ENCODE measurements at regions not wholly inside any gene's neighbourhood (a gene's known extent, or its start where the extent isn't known, plus 50 kb on each side); places are given as distances from the start of the nearest gene placed in this dataset.

DNA sequence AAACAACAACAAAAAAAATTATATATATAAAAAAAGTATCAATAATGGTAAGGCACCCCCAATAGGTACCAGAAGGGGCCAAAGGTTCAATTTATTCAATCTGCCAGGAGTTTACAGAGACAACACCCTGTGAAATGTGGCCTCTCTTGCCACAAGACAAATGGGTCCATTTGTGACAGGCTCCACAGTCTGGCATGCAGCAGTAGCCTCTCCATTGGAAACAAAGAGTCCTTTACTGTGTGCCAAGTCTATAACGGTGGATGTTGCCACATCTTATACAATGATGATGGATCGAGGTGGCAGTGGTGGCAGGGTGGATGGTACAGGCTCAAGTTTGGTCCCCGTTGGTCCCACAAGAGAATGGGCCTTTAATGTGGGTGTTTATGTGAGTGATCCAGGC is 70.1 kb upstream of the SH3RF1 start:
- CTCF ChIA-PET = no interaction called here
- Histone ChIP-seq H3K36me3 (ENCODE audit: low read depth) (no peaks in the 10 kb centered on the region), H4K20me1 (ENCODE audit: insufficient read depth) (no peaks in the 10 kb centered on the region), H3K4me1 (replicated peaks; ENCODE audit: insufficient read depth) (peaks cover 21% of the 10 kb centered on the region), H3K4me2 (no peak overlapping the region), H3K9me2 (ENCODE audit: insufficient read depth) (no peaks in the 10 kb centered on the region), H3K27me3 (ENCODE audit: insufficient read depth, low read depth) (no peaks in the 10 kb centered on the region), H3K79me2 (ENCODE audit: low read depth) (no peaks in the 10 kb centered on the region), H3K9me3 (ENCODE audit: insufficient read depth, low read depth) (no peaks in the 10 kb centered on the region), H3F3A (ENCODE audit: insufficient read depth, low read depth) (peaks cover 9% of the 10 kb centered on the region; the same call in 1 of the 2 replicates), H2AFZ (no peak overlapping the region), H3K27ac (no peak overlapping the region), H3K4me3 (no peak overlapping the region)
- no peak for DNase-seq
- no TSS peak for BruUV-seq (replicated peaks)
- POLR2A ChIA-PET (ENCODE audit: unreplicated experiment) = no interaction called here
- TF ChIP-seq, protein P1, sequence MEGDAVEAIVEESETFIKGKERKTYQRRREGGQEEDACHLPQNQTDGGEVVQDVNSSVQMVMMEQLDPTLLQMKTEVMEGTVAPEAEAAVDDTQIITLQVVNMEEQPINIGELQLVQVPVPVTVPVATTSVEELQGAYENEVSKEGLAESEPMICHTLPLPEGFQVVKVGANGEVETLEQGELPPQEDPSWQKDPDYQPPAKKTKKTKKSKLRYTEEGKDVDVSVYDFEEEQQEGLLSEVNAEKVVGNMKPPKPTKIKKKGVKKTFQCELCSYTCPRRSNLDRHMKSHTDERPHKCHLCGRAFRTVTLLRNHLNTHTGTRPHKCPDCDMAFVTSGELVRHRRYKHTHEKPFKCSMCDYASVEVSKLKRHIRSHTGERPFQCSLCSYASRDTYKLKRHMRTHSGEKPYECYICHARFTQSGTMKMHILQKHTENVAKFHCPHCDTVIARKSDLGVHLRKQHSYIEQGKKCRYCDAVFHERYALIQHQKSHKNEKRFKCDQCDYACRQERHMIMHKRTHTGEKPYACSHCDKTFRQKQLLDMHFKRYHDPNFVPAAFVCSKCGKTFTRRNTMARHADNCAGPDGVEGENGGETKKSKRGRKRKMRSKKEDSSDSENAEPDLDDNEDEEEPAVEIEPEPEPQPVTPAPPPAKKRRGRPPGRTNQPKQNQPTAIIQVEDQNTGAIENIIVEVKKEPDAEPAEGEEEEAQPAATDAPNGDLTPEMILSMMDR (conservative IDR thresholded peaks at IDR 0.05) = no peak
- TF ChIP-seq EZH2 (IDR thresholded peaks at IDR 0.05; ENCODE audit: low read depth) = no peak
- intact Hi-C loops (cut with micrococcal nuclease; ENCODE audit: unreplicated experiment) = no loop called here

DNA sequence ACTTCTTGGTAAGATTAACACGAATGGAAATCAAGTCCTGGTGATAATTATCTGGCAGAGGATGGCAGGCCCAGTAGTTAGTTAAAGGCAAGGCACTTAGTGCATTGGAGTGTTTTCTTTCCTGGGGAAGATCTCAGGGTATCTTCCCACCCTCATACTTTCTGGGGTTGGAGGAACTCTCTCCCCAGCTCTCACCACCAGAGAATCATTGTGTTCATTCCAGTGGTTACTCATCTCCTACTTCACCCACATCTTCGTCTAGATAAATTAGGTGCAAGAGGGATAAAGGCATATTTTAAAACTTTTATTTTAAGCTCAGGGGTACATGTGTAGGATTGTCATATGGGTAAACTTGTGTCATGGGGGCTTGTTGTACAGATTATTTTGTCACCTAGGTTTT is 67.5 kb upstream of the SH3RF1 start:
- ChIA-PET POLR2A (ENCODE audit: unreplicated experiment) (no interaction called here), CTCF (no interaction called here)
- H3K9me3 ChIP-seq (ENCODE audit: insufficient read depth, low read depth) = no peaks in the 10 kb centered on the region
- H3K36me3 ChIP-seq (ENCODE audit: low read depth) = no peaks in the 10 kb centered on the region
- H3K4me3 ChIP-seq = no peak overlapping the region
- no peaks in the 10 kb centered on the region for H3K27me3 ChIP-seq (ENCODE audit: insufficient read depth, low read depth)
- no peak for TF ChIP-seq EZH2 (IDR thresholded peaks at IDR 0.05; ENCODE audit: low read depth)
- TF ChIP-seq, protein P1 (conservative IDR thresholded peaks at IDR 0.05) = no peak
- no peaks in the 10 kb centered on the region for H3K79me2 ChIP-seq (ENCODE audit: low read depth)
- no peak overlapping the region for H2AFZ ChIP-seq
- H3K9me2 ChIP-seq (ENCODE audit: insufficient read depth) = no peaks in the 10 kb centered on the region
- no peak for DNase-seq
- H3K4me1 ChIP-seq (replicated peaks; ENCODE audit: insufficient read depth) = peaks cover 6% of the 10 kb centered on the region; the same call in 1 of the 2 replicates
- no peaks in the 10 kb centered on the region for H3F3A ChIP-seq (ENCODE audit: insufficient read depth, low read depth)
- BruUV-seq (replicated peaks) = no TSS peak
- no peak overlapping the region for H3K27ac ChIP-seq
- H3K4me2 ChIP-seq = no peak overlapping the region
- H4K20me1 ChIP-seq (ENCODE audit: insufficient read depth) = no peaks in the 10 kb centered on the region
- intact Hi-C loops (cut with micrococcal nuclease; ENCODE audit: unreplicated experiment) = no loop called here

DNA sequence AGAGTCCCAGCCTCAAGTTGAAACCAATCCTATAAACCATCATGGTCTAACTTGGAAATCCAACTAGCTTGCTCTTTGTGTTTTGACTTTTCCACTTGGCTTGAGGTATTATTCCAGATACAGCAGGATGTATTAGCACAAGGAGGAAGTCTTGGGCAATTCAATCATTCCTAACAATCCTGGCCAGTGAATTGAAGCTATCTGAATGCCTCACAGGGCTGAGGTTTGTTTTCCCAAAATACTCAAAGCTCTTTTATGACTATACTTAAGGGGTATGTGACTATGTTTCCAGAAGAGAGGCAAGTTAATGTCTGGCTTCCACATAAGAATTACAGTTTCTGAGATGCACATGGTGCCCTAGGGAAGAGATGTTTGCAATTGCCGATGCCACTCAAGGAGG is 66.8 kb upstream of the SH3RF1 start:
- Histone ChIP-seq H3K36me3 (ENCODE audit: low read depth) (no peaks in the 10 kb centered on the region), H3K79me2 (ENCODE audit: low read depth) (no peaks in the 10 kb centered on the region), H3F3A (ENCODE audit: insufficient read depth, low read depth) (no peaks in the 10 kb centered on the region), H3K4me3 (no peak overlapping the region), H2AFZ (no peak overlapping the region), H3K27me3 (ENCODE audit: insufficient read depth, low read depth) (no peaks in the 10 kb centered on the region), H3K9me3 (ENCODE audit: insufficient read depth, low read depth) (no peaks in the 10 kb centered on the region), H4K20me1 (ENCODE audit: insufficient read depth) (no peaks in the 10 kb centered on the region), H3K27ac (no peak overlapping the region), H3K4me1 (replicated peaks; ENCODE audit: insufficient read depth) (no peaks in the 10 kb centered on the region), H3K9me2 (ENCODE audit: insufficient read depth) (no peaks in the 10 kb centered on the region), H3K4me2 (no peak overlapping the region)
- intact Hi-C loops (cut with micrococcal nuclease; ENCODE audit: unreplicated experiment) = no loop called here
- CTCF ChIA-PET = no interaction called here
- no TSS peak for BruUV-seq (replicated peaks)
- POLR2A ChIA-PET (ENCODE audit: unreplicated experiment) = no interaction called here
- no peak for TF ChIP-seq EZH2 (IDR thresholded peaks at IDR 0.05; ENCODE audit: low read depth)
- TF ChIP-seq, protein P1 (conservative IDR thresholded peaks at IDR 0.05) = no peak
- peak in 1 of 2 experiments; percentile 35 for DNase-seq

All from PC-9 (cell line).